DOHH2 (cell line): ENCODE measurements at regions not wholly inside any gene's neighbourhood (a gene's known extent, or its start where the extent isn't known, plus 50 kb on each side); places are given as distances from the start of the nearest gene placed in this dataset.

Experiments used
- CTCF ChIP-seq: fragments of 200-600 bp; sonication (generic); IDR thresholded peaks from one replicate; pipeline ENCODE4 v1.5.1; 2014; ENCODE audit warnings: antibody characterized with exemption, mild to moderate bottlenecking, low read depth, low read length; ENCODE audit not compliant: poor library complexity, severe bottlenecking
- EZH2phosphoT487 ChIP-seq: fragments of 200-600 bp; sonication (generic); IDR thresholded peaks from 2 replicates; pipeline ENCODE4 v1.6.1; 2017; ENCODE audit warnings: borderline replicate concordance, mild to moderate bottlenecking, antibody characterized with exemption, low read length, moderate library complexity, mixed read lengths

- TF ChIP-seq CTCF (peak; percentile 59), EZH2phosphoT487 (no peak)
These were observed 51.0 kb upstream of the ZFP64 start for GRCh38 chr20:52242237-52243230.
